ENCODE measurements at regions not wholly inside any gene's neighbourhood (a gene's known extent, or its start where the extent isn't known, plus 50 kb on each side); places are given as distances from the start of the nearest gene placed in this dataset.
"Not testable (repeated sequence)": the region's sequence is repeated elsewhere in the genome, so short reads cannot be mapped to it uniquely, and the experiment has no call there.

DNA sequence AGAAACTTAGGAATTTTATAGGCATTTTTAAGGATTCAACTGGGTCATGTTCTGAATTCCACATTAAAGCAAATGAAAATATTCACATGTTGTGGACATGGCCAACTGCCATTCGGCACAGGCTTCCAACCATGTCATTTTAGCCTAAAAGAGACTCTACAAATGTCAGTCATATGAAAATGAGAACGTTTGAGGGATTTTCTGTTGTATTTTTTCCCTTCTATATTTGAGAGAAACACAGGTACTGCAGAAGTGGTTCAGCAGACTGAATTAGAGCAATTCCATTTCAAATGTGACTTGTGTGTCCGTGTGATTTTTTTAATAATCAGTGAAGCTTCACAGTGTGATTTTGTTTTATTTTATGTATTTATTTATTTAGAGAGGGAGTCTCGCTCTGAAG is 124.3 kb downstream of the TP53TG3F start:
- H3K27ac ChIP-seq (ENCODE audit: low read depth in 1 of 2, low read length in 2 of 2); H3K36me3 Mint-ChIP-seq; H3K4me1 Mint-ChIP-seq; H3K4me3 Mint-ChIP-seq; DNase-seq; H3K27me3 Mint-ChIP-seq (ENCODE audit: low read depth in 3 of 3); H4K20me1 ChIP-seq (ENCODE audit: insufficient read depth, low read length); H3K4me3 ChIP-seq (replicated peaks in 1 of 3; ENCODE audit: low read depth in 2 of 3, low read length in 3 of 3); H3K9me3 ChIP-seq (replicated peaks in 1 of 2; ENCODE audit: control insufficient read depth in 1 of 2, insufficient read depth in 1 of 2, low read length in 2 of 2); H3K27ac Mint-ChIP-seq; intact Hi-C loops (cut with micrococcal nuclease); H3K27me3 ChIP-seq (ENCODE audit: control insufficient read depth in 2 of 2, insufficient read depth in 2 of 2, low read length in 2 of 2); H3K36me3 ChIP-seq (replicated peaks in 1 of 2; ENCODE audit: control insufficient read depth in 1 of 2, insufficient read depth in 2 of 2, low read length in 2 of 2); H3K79me2 ChIP-seq (ENCODE audit: insufficient read depth, low read length); H3K9me3 Mint-ChIP-seq; H2AFZ ChIP-seq (ENCODE audit: insufficient read depth, low read depth, low read length, poor library complexity, severe bottlenecking); H3K4me1 ChIP-seq (ENCODE audit: control insufficient read depth in 1 of 2, insufficient read depth in 2 of 2, low read length in 2 of 2); H3K9ac ChIP-seq (ENCODE audit: insufficient read depth, low read length, poor library complexity, severe bottlenecking); H3K4me2 ChIP-seq (replicated peaks; ENCODE audit: extremely low read depth, low read length, poor library complexity, severe bottlenecking): not testable (repeated sequence)
- WGBS (ENCODE audit: insufficient coverage) = no CpG with 5 or more reads among the region's 4 CpGs

DNA sequence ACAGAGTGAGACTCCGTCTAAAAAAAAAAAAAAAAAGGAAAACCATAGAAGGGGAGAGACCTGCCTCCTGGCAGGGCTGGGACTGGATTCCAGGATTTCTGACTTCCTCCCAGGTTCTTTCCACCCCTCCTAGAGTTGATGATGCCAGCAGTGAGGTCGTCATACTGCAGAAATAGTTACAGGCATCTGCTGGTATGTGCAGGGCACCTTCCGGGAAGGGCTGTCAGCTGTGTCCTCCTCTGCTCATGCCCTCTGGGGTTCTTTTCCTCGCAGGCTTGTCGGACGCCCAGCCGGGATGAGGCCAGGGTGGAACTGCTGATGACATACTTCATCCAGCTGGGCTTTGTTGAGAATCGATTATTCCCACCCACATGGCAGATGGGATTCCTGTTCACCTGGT is 129.2 kb downstream of the TP53TG3F start:
- H3K4me3 Mint-ChIP-seq; H3K36me3 Mint-ChIP-seq; intact Hi-C loops (cut with micrococcal nuclease); H3K4me1 ChIP-seq (ENCODE audit: control insufficient read depth in 1 of 2, insufficient read depth in 2 of 2, low read length in 2 of 2); H3K4me2 ChIP-seq (replicated peaks; ENCODE audit: extremely low read depth, low read length, poor library complexity, severe bottlenecking); DNase-seq; H3K36me3 ChIP-seq (replicated peaks in 1 of 2; ENCODE audit: control insufficient read depth in 1 of 2, insufficient read depth in 2 of 2, low read length in 2 of 2); H3K27me3 ChIP-seq (ENCODE audit: control insufficient read depth in 2 of 2, insufficient read depth in 2 of 2, low read length in 2 of 2); H3K27ac Mint-ChIP-seq; H2AFZ ChIP-seq (ENCODE audit: insufficient read depth, low read depth, low read length, poor library complexity, severe bottlenecking); H3K9ac ChIP-seq (ENCODE audit: insufficient read depth, low read length, poor library complexity, severe bottlenecking); H3K9me3 ChIP-seq (replicated peaks in 1 of 2; ENCODE audit: control insufficient read depth in 1 of 2, insufficient read depth in 1 of 2, low read length in 2 of 2); H3K27me3 Mint-ChIP-seq (ENCODE audit: low read depth in 3 of 3); H3K9me3 Mint-ChIP-seq; H3K27ac ChIP-seq (ENCODE audit: low read depth in 1 of 2, low read length in 2 of 2); H3K79me2 ChIP-seq (ENCODE audit: insufficient read depth, low read length); H4K20me1 ChIP-seq (ENCODE audit: insufficient read depth, low read length); H3K4me1 Mint-ChIP-seq; H3K4me3 ChIP-seq (replicated peaks in 1 of 3; ENCODE audit: low read depth in 2 of 3, low read length in 3 of 3): not testable (repeated sequence)
- WGBS (ENCODE audit: insufficient coverage) = no CpG with 5 or more reads among the region's 8 CpGs

GRCh38 chr16:33593344-33593743 is 133.9 kb downstream of the TP53TG3F start:
- H3K27me3 Mint-ChIP-seq (ENCODE audit: low read depth in 3 of 3); H3K9me3 ChIP-seq (replicated peaks in 1 of 2; ENCODE audit: control insufficient read depth in 1 of 2, insufficient read depth in 1 of 2, low read length in 2 of 2); H4K20me1 ChIP-seq (ENCODE audit: insufficient read depth, low read length); H3K27ac Mint-ChIP-seq; H3K9me3 Mint-ChIP-seq; H2AFZ ChIP-seq (ENCODE audit: insufficient read depth, low read depth, low read length, poor library complexity, severe bottlenecking); H3K4me2 ChIP-seq (replicated peaks; ENCODE audit: extremely low read depth, low read length, poor library complexity, severe bottlenecking); H3K27me3 ChIP-seq (ENCODE audit: control insufficient read depth in 2 of 2, insufficient read depth in 2 of 2, low read length in 2 of 2); H3K79me2 ChIP-seq (ENCODE audit: insufficient read depth, low read length); H3K36me3 ChIP-seq (replicated peaks in 1 of 2; ENCODE audit: control insufficient read depth in 1 of 2, insufficient read depth in 2 of 2, low read length in 2 of 2); H3K27ac ChIP-seq (ENCODE audit: low read depth in 1 of 2, low read length in 2 of 2); DNase-seq; H3K4me1 ChIP-seq (ENCODE audit: control insufficient read depth in 1 of 2, insufficient read depth in 2 of 2, low read length in 2 of 2); H3K9ac ChIP-seq (ENCODE audit: insufficient read depth, low read length, poor library complexity, severe bottlenecking); H3K4me3 Mint-ChIP-seq; H3K4me1 Mint-ChIP-seq; H3K36me3 Mint-ChIP-seq; intact Hi-C loops (cut with micrococcal nuclease); H3K4me3 ChIP-seq (replicated peaks in 1 of 3; ENCODE audit: low read depth in 2 of 3, low read length in 3 of 3): not testable (repeated sequence)
- no CpG with 5 or more reads among the region's 6 CpGs for WGBS (ENCODE audit: insufficient coverage)

DNA sequence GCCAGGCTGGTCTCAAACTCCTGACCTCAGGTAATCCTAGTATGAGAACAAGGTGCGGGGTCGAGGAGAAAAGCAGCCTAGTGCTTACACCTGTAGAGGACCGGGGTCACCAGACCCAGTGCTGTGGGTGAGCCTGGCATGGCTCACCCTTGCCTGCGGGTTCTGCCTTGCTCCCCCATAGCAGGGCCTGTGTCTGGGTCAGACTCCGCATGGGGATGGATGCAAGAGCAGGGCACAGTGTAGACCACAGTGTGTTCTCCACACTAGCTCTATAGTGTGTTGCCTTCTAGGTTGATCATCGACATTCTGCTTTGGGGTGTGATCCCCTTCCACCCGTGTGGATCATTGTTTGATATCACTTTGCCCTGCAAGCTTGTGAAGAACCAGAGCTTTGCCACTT is 135.7 kb downstream of the TP53TG3F start:
- H3K4me3 Mint-ChIP-seq; H3K27ac Mint-ChIP-seq; H2AFZ ChIP-seq (ENCODE audit: insufficient read depth, low read depth, low read length, poor library complexity, severe bottlenecking); H3K9ac ChIP-seq (ENCODE audit: insufficient read depth, low read length, poor library complexity, severe bottlenecking); H3K36me3 ChIP-seq (replicated peaks in 1 of 2; ENCODE audit: control insufficient read depth in 1 of 2, insufficient read depth in 2 of 2, low read length in 2 of 2); H3K79me2 ChIP-seq (ENCODE audit: insufficient read depth, low read length); H4K20me1 ChIP-seq (ENCODE audit: insufficient read depth, low read length); DNase-seq; H3K4me1 ChIP-seq (ENCODE audit: control insufficient read depth in 1 of 2, insufficient read depth in 2 of 2, low read length in 2 of 2); H3K27ac ChIP-seq (ENCODE audit: low read depth in 1 of 2, low read length in 2 of 2); H3K36me3 Mint-ChIP-seq; H3K27me3 ChIP-seq (ENCODE audit: control insufficient read depth in 2 of 2, insufficient read depth in 2 of 2, low read length in 2 of 2); intact Hi-C loops (cut with micrococcal nuclease); H3K4me2 ChIP-seq (replicated peaks; ENCODE audit: extremely low read depth, low read length, poor library complexity, severe bottlenecking); H3K9me3 ChIP-seq (replicated peaks in 1 of 2; ENCODE audit: control insufficient read depth in 1 of 2, insufficient read depth in 1 of 2, low read length in 2 of 2); H3K27me3 Mint-ChIP-seq (ENCODE audit: low read depth in 3 of 3); H3K4me3 ChIP-seq (replicated peaks in 1 of 3; ENCODE audit: low read depth in 2 of 3, low read length in 3 of 3); H3K4me1 Mint-ChIP-seq; H3K9me3 Mint-ChIP-seq: not testable (repeated sequence)
- WGBS (ENCODE audit: insufficient coverage) = no CpG with 5 or more reads among the region's 7 CpGs

DNA sequence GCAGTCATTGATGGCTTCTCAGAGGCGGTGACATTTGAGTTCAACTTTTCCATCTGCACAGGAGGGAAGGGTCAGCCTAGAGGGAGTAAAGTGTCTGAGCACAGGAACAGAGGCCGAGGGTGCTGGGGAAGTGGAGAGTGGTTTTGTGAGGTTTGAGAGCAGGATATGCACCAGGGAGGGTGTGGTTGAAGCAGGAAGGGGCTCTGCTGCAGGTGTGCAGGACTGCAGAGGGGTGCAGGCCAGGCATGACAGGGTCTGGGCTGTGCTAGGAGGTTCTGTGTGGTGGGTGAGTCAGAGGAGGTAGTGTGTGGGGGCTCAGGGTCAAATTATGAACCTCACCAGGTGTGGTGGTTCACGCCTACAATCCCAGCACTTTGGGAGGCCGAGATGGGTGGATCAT is 141.6 kb downstream of the TP53TG3F start:
- H3K27ac ChIP-seq (ENCODE audit: low read depth in 1 of 2, low read length in 2 of 2); H2AFZ ChIP-seq (ENCODE audit: insufficient read depth, low read depth, low read length, poor library complexity, severe bottlenecking); H3K36me3 Mint-ChIP-seq; H3K27me3 ChIP-seq (ENCODE audit: control insufficient read depth in 2 of 2, insufficient read depth in 2 of 2, low read length in 2 of 2); H3K9me3 ChIP-seq (replicated peaks in 1 of 2; ENCODE audit: control insufficient read depth in 1 of 2, insufficient read depth in 1 of 2, low read length in 2 of 2); H3K4me1 ChIP-seq (ENCODE audit: control insufficient read depth in 1 of 2, insufficient read depth in 2 of 2, low read length in 2 of 2); H3K9me3 Mint-ChIP-seq; H3K4me1 Mint-ChIP-seq; intact Hi-C loops (cut with micrococcal nuclease); H3K27ac Mint-ChIP-seq; H3K27me3 Mint-ChIP-seq (ENCODE audit: low read depth in 3 of 3); H4K20me1 ChIP-seq (ENCODE audit: insufficient read depth, low read length); H3K4me3 Mint-ChIP-seq; DNase-seq; H3K9ac ChIP-seq (ENCODE audit: insufficient read depth, low read length, poor library complexity, severe bottlenecking); H3K4me2 ChIP-seq (replicated peaks; ENCODE audit: extremely low read depth, low read length, poor library complexity, severe bottlenecking); H3K79me2 ChIP-seq (ENCODE audit: insufficient read depth, low read length); H3K36me3 ChIP-seq (replicated peaks in 1 of 2; ENCODE audit: control insufficient read depth in 1 of 2, insufficient read depth in 2 of 2, low read length in 2 of 2); H3K4me3 ChIP-seq (replicated peaks in 1 of 3; ENCODE audit: low read depth in 2 of 3, low read length in 3 of 3): not testable (repeated sequence)
- WGBS (ENCODE audit: insufficient coverage) = no CpG with 5 or more reads among the region's 4 CpGs
